Neural progenitor cell (in vitro differentiated cells): ENCODE measurements at regions not wholly inside any gene's neighbourhood (a gene's known extent, or its start where the extent isn't known, plus 50 kb on each side); places are given as distances from the start of the nearest gene placed in this dataset.

ENCODE experiments used
- EZH2 ChIP-seq: fragments of 200-600 bp; sonication (generic); IDR thresholded peaks from 2 replicates; pipeline ENCODE4 v1.6.1; 2017; ENCODE audit warnings: antibody characterized with exemption, mild to moderate bottlenecking, moderate library complexity
- EZH2phosphoT487 ChIP-seq: fragments of 200-600 bp; sonication (generic); IDR thresholded peaks from 2 replicates; pipeline ENCODE4 v1.6.1; 2017; ENCODE audit warnings: antibody characterized with exemption
- TF ChIP-seq, protein P1 (sequence below): fragments of 200-600 bp; sonication (generic); IDR thresholded peaks from 2 replicates; pipeline ENCODE4 v1.5.1; 2017; ENCODE audit warnings: antibody characterized with exemption, mild to moderate bottlenecking

DNA sequence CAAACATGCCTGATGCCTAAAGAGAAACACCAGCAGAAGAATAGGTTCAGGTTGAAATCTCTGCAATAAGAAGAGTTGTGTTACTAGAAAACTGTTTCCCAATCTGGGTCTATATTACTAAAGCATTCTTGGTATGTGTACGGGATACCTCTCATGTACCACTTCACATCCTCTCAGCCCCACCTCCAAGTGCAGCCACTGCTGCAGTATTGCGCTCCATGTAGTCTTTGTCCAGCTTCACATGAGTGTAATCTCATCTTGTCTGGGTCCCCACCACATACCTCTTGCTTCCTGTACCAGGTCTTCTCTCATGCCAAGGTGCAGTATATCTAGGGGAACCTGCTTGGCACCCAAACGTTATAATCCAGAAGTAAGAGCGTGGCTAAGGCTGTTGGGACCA is 187.5 kb upstream of the EEA1 start:
- TF ChIP-seq, protein P1, sequence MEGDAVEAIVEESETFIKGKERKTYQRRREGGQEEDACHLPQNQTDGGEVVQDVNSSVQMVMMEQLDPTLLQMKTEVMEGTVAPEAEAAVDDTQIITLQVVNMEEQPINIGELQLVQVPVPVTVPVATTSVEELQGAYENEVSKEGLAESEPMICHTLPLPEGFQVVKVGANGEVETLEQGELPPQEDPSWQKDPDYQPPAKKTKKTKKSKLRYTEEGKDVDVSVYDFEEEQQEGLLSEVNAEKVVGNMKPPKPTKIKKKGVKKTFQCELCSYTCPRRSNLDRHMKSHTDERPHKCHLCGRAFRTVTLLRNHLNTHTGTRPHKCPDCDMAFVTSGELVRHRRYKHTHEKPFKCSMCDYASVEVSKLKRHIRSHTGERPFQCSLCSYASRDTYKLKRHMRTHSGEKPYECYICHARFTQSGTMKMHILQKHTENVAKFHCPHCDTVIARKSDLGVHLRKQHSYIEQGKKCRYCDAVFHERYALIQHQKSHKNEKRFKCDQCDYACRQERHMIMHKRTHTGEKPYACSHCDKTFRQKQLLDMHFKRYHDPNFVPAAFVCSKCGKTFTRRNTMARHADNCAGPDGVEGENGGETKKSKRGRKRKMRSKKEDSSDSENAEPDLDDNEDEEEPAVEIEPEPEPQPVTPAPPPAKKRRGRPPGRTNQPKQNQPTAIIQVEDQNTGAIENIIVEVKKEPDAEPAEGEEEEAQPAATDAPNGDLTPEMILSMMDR: no peak
- no peak for TF ChIP-seq EZH2
- TF ChIP-seq EZH2phosphoT487: no peak
